ENCODE measurements at regions not wholly inside any gene's neighbourhood (a gene's known extent, or its start where the extent isn't known, plus 50 kb on each side); places are given as distances from the start of the nearest gene placed in this dataset.

- no peak overlapping the region for H3K9ac ChIP-seq (ENCODE audit: control insufficient read depth, extremely low read depth, insufficient read depth, low read length)
- no peak overlapping the region for H3K4me3 ChIP-seq (ENCODE audit: control insufficient read depth in 2 of 3, extremely low read depth in 1 of 3, insufficient read depth in 2 of 3, low read depth in 1 of 3, low read length in 3 of 3)
- no peaks in the 10 kb centered on the region for H3K4me1 ChIP-seq (ENCODE audit: control insufficient read depth, extremely low read depth, insufficient read depth, low read length)
- TF ChIP-seq EZH2 (IDR thresholded peaks at IDR 0.05; ENCODE audit: low read length) = no peak
- no peak for TF ChIP-seq CTCF (optimal IDR thresholded peaks at IDR 0.05 in 1 of 3, IDR thresholded peaks at IDR 0.05 in 1 of 3, conservative IDR thresholded peaks at IDR 0.05 in 1 of 3; ENCODE audit: extremely low read depth in 1 of 3, insufficient read depth in 2 of 3, low read length in 3 of 3)
- H2AFZ ChIP-seq (ENCODE audit: control insufficient read depth, low read length) = no peak overlapping the region
- no peaks in the 10 kb centered on the region for H3K27me3 ChIP-seq (ENCODE audit: control insufficient read depth, extremely low read depth, insufficient read depth, low read length)
- no peak overlapping the region for H3K27ac ChIP-seq (ENCODE audit: control insufficient read depth, insufficient read depth, low read length)
- FAIRE-seq (no peak), DNase-seq (ENCODE audit: low read depth, low spot score) (no peak)
- no peaks in the 10 kb centered on the region for H3K79me2 ChIP-seq (ENCODE audit: control insufficient read depth, insufficient read depth, low read length)
- no peaks in the 10 kb centered on the region for H3K36me3 ChIP-seq (ENCODE audit: control insufficient read depth in 2 of 2, extremely low read depth in 1 of 2, insufficient read depth in 2 of 2, low read length in 2 of 2)
- dilution Hi-C loops (cut with MboI; ENCODE audit: extremely low pct_ligation_motif_present, low sequenced_read_pairs) = no loop called here
- no peaks in the 10 kb centered on the region for H3K9me3 ChIP-seq (ENCODE audit: control insufficient read depth, low read depth, low read length)
- no peak overlapping the region for H3K4me2 ChIP-seq (ENCODE audit: control insufficient read depth, extremely low read depth, insufficient read depth, low read depth, low read length)
- no peaks in the 10 kb centered on the region for H4K20me1 ChIP-seq (ENCODE audit: control insufficient read depth, extremely low read depth, insufficient read depth, low read length)
- H3K9me1 ChIP-seq (ENCODE audit: control insufficient read depth, extremely low read depth, insufficient read depth, low read length) = no peaks in the 10 kb centered on the region
Measured at GRCh38 chr12:84553331-84554117, 359.1 kb downstream of the SLC6A15 start.

GRCh38 chr12:84551373-84551772 lies 361.2 kb downstream of the SLC6A15 start:
- peak overlapping the region; percentile 20 for H2AFZ ChIP-seq (ENCODE audit: control insufficient read depth, low read length)
- no peak for FAIRE-seq
- dilution Hi-C loops (cut with MboI; ENCODE audit: extremely low pct_ligation_motif_present, low sequenced_read_pairs) = no loop called here

More at GRCh38 chr12:84551373-84551772, 361.2 kb downstream of the SLC6A15 start:
- Histone ChIP-seq H3K9ac (ENCODE audit: control insufficient read depth, extremely low read depth, insufficient read depth, low read length) (no peak overlapping the region), H3K79me2 (ENCODE audit: control insufficient read depth, insufficient read depth, low read length) (no peaks in the 10 kb centered on the region), H3K4me2 (ENCODE audit: control insufficient read depth, extremely low read depth, insufficient read depth, low read depth, low read length) (no peak overlapping the region), H3K36me3 (ENCODE audit: control insufficient read depth in 2 of 2, extremely low read depth in 1 of 2, insufficient read depth in 2 of 2, low read length in 2 of 2) (no peaks in the 10 kb centered on the region), H3K9me1 (ENCODE audit: control insufficient read depth, extremely low read depth, insufficient read depth, low read length) (no peaks in the 10 kb centered on the region), H3K27ac (ENCODE audit: control insufficient read depth, insufficient read depth, low read length) (no peak overlapping the region), H3K9me3 (ENCODE audit: control insufficient read depth, low read depth, low read length) (no peaks in the 10 kb centered on the region), H3K4me3 (ENCODE audit: control insufficient read depth in 2 of 3, extremely low read depth in 1 of 3, insufficient read depth in 2 of 3, low read depth in 1 of 3, low read length in 3 of 3) (no peak overlapping the region), H3K27me3 (ENCODE audit: control insufficient read depth, extremely low read depth, insufficient read depth, low read length) (no peaks in the 10 kb centered on the region), H4K20me1 (ENCODE audit: control insufficient read depth, extremely low read depth, insufficient read depth, low read length) (no peaks in the 10 kb centered on the region), H3K4me1 (ENCODE audit: control insufficient read depth, extremely low read depth, insufficient read depth, low read length) (no peaks in the 10 kb centered on the region)
- DNase-seq (ENCODE audit: low read depth, low spot score) = no peak
- TF ChIP-seq CTCF (optimal IDR thresholded peaks at IDR 0.05 in 1 of 3, IDR thresholded peaks at IDR 0.05 in 1 of 3, conservative IDR thresholded peaks at IDR 0.05 in 1 of 3; ENCODE audit: extremely low read depth in 1 of 3, insufficient read depth in 2 of 3, low read length in 3 of 3) = no peak
- no peak for TF ChIP-seq EZH2 (IDR thresholded peaks at IDR 0.05; ENCODE audit: low read length)

Measured in keratinocyte (primary cell).